OCI-LY7 (cell line): ENCODE measurements at regions not wholly inside any gene's neighbourhood (a gene's known extent, or its start where the extent isn't known, plus 50 kb on each side); places are given as distances from the start of the nearest gene placed in this dataset.

ENCODE experiments used
- BruUV-seq: library from RNA; stranded (reverse); fragments of 400-500 nt; replicated peaks from 2 replicates; lab custom pipeline; 2021; lab: Mats Ljungman, UMichigan
- CTCF ChIA-PET: fragments of 300-600 bp; sonication (Branson Sonifier 250); formaldehyde crosslinking; loops from one replicate; lab custom pipeline; 2022; ENCODE audit warnings: antibody characterized with exemption; ENCODE audit not compliant: unreplicated experiment; lab: Charles Lee
- POLR2A ChIA-PET: fragments of 300-600 bp; sonication (Branson Sonifier 250); formaldehyde crosslinking; loops from one replicate; lab custom pipeline; 2022; ENCODE audit warnings: antibody characterized with exemption; lab: Charles Lee
- DNase-seq: peaks from one replicate; pipeline ENCODE4 v3.0.0-alpha.2; 2015; ENCODE audit warnings: low spot score
- H2AFZ ChIP-seq: fragments of 200-600 bp; sonication (generic), shearing (Covaris generic); 2 replicates; pipeline ENCODE4 v1.6.1; 2014; ENCODE audit warnings: mild to moderate bottlenecking, antibody characterized with exemption, low read length, moderate library complexity
- H3K27ac ChIP-seq: fragments of 200-600 bp; sonication (generic); 2 replicates; pipeline ENCODE4 v1.5.1; 2014; ENCODE audit warnings: mixed run types, low read depth, mild to moderate bottlenecking, moderate library complexity, low read length, inconsistent platforms; ENCODE audit not compliant: poor library complexity, severe bottlenecking
- H3K36me3 ChIP-seq: fragments of 200-600 bp; sonication (generic); 2 replicates; pipeline ENCODE4 v1.6.1; 2014; ENCODE audit warnings: mild to moderate bottlenecking, antibody characterized with exemption, low read length, moderate library complexity, mixed read lengths; ENCODE audit not compliant: insufficient read depth
- H3K4me1 ChIP-seq: fragments of 200-600 bp; sonication (generic); 2 replicates; pipeline ENCODE4 v1.5.1; 2014; ENCODE audit warnings: mild to moderate bottlenecking, low read length; ENCODE audit not compliant: insufficient read depth, poor library complexity, severe bottlenecking
- H3K4me2 ChIP-seq: fragments of 200-600 bp; sonication (generic); 2 replicates; pipeline ENCODE4 v1.6.1; 2014; ENCODE audit warnings: mild to moderate bottlenecking, low read length
- H3K4me3 ChIP-seq: fragments of 200-600 bp; sonication (generic); 2 replicates; pipeline ENCODE4 v1.5.1; 2014; ENCODE audit warnings: mild to moderate bottlenecking, low read depth, low read length; ENCODE audit not compliant: poor library complexity, severe bottlenecking
- H3K79me2 ChIP-seq: fragments of 200-600 bp; sonication (generic); 2 replicates; pipeline ENCODE4 v1.6.1; 2016; ENCODE audit warnings: low read depth, mild to moderate bottlenecking, low read length, moderate library complexity, mixed read lengths; ENCODE audit not compliant: insufficient read depth
- H3K9me2 ChIP-seq: fragments of 200-600 bp; sonication (generic); 2 replicates; pipeline ENCODE4 v1.6.1; 2016; ENCODE audit warnings: mild to moderate bottlenecking, low read length, mixed read lengths; ENCODE audit not compliant: insufficient read depth
- H3K9me3 ChIP-seq: fragments of 200-600 bp; sonication (generic); 2 replicates; pipeline ENCODE4 v1.6.1; 2014; ENCODE audit warnings: mild to moderate bottlenecking, mixed run types, low read length, mixed read lengths
- H4K20me1 ChIP-seq: fragments of 200-600 bp; sonication (generic); 2 replicates; pipeline ENCODE4 v1.6.1; 2014; ENCODE audit warnings: mild to moderate bottlenecking, antibody characterized with exemption, low read length, moderate library complexity, mixed read lengths; ENCODE audit not compliant: insufficient read depth
- EZH2phosphoT487 ChIP-seq: fragments of 200-600 bp; sonication (generic); IDR thresholded peaks from 2 replicates; pipeline ENCODE4 v1.6.1; 2018; ENCODE audit warnings: low read depth, borderline replicate concordance, mild to moderate bottlenecking, mixed run types, antibody characterized with exemption, low read length, moderate library complexity, mixed read lengths
- intact Hi-C: fragments of 100-400 bp; cut with micrococcal nuclease; formaldehyde crosslinking; loops from one replicate; pipeline ENCODE4 v1.10.0; 2022; ENCODE audit not compliant: unreplicated experiment
- TF ChIP-seq, protein P1 (sequence below): fragments of 200-600 bp; sonication (generic); conservative IDR thresholded peaks from 2 replicates; pipeline ENCODE4 v1.5.1; 2014; ENCODE audit warnings: mild to moderate bottlenecking, antibody characterized with exemption, low read length, moderate library complexity, mixed read lengths

DNA sequence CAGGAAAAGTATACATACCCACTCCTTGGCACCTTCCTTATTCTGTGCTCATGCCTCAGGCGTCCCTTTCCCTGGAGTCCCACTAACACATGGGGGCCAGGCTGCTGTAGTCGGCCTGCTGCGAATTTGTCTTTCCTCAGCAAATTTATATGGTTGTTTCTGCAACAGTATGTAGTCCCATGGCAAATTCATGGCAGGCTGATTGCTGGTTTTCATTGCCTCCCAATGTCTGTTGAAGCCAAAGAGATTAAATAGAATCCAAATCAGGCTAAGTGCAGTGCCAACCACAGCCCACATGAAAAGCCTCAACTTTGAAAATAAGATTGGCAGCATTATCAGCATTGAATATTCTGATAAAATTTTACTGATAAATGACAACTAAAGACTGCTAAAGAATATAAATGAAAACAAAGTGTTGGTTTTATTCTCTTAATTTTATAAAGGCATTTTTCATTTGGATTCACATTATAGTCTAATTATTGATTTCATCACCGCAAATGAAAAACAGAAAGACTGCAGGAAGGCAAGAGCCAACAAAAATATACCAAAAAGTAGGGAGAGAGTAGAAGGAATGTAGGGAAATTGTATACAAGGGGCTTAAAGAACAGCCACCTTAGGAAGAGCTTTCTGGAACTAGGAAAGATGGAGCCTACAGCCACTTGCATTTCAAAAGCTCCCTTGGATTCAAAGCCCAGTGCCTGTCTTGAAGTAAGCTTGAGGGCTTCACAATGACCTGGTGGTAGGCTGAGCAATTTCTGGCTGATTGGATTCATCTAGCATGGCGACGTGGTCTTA lies 283.7 kb upstream of the MMADHC start:
- no peak overlapping the region for H3K4me2 ChIP-seq
- TF ChIP-seq, protein P1, sequence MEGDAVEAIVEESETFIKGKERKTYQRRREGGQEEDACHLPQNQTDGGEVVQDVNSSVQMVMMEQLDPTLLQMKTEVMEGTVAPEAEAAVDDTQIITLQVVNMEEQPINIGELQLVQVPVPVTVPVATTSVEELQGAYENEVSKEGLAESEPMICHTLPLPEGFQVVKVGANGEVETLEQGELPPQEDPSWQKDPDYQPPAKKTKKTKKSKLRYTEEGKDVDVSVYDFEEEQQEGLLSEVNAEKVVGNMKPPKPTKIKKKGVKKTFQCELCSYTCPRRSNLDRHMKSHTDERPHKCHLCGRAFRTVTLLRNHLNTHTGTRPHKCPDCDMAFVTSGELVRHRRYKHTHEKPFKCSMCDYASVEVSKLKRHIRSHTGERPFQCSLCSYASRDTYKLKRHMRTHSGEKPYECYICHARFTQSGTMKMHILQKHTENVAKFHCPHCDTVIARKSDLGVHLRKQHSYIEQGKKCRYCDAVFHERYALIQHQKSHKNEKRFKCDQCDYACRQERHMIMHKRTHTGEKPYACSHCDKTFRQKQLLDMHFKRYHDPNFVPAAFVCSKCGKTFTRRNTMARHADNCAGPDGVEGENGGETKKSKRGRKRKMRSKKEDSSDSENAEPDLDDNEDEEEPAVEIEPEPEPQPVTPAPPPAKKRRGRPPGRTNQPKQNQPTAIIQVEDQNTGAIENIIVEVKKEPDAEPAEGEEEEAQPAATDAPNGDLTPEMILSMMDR, result no peak
- TF ChIP-seq EZH2phosphoT487, result no peak
- H3K27ac ChIP-seq, result no peak overlapping the region
- H2AFZ ChIP-seq, result no peak overlapping the region
- DNase-seq, result no peak
- H3K4me1 ChIP-seq, result no peaks in the 10 kb centered on the region
- no peaks in the 10 kb centered on the region for H3K36me3 ChIP-seq
- CTCF ChIA-PET, result no interaction called here
- POLR2A ChIA-PET, result no interaction called here
- 0 out of 2 replicates have a peak, but pooled peaks cover 5% of the 10 kb centered on the region for H3K9me3 ChIP-seq
- no peaks in the 10 kb centered on the region for H3K79me2 ChIP-seq
- H3K4me3 ChIP-seq, result no peak overlapping the region
- BruUV-seq, result no TSS peak
- H4K20me1 ChIP-seq, result no peaks in the 10 kb centered on the region
- intact Hi-C loops, result no loop called here
- no peaks in the 10 kb centered on the region for H3K9me2 ChIP-seq

DNA sequence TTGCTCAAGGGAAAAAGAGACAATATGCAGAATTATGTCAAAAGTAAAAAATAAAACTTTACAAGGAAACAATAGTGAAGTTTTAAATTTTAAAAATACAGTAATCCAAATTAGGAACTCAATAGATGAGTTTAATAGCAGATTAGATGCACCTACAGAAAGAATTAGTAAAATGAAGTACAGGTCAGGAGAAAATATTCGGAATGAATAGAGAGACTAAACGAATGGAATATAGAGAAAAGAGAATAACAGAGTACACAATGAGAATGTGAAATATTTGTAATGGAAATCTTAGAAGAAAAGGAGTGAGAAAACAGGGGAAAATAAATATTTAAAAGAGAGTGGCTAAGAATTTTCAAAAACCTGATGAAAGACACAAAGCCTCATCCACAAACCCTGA lies 275.7 kb upstream of the MMADHC start:
- no peak overlapping the region for H3K27ac ChIP-seq
- no peaks in the 10 kb centered on the region for H3K79me2 ChIP-seq
- DNase-seq, result no peak
- H3K36me3 ChIP-seq, result no peaks in the 10 kb centered on the region
- intact Hi-C loops, result no loop called here
- no peak overlapping the region for H2AFZ ChIP-seq
- ChIA-PET CTCF (no interaction called here), POLR2A (interaction anchor here (0.7 kb wide), 1 partner anchor 515 kb away, joined by 3 read pairs; no protein-coding TSS in a partner anchor)
- BruUV-seq, result no TSS peak
- TF ChIP-seq EZH2phosphoT487, result no peak
- TF ChIP-seq, protein P1, result no peak
- no peaks in the 10 kb centered on the region for H3K9me3 ChIP-seq
- H3K4me1 ChIP-seq, result no peaks in the 10 kb centered on the region
- H3K9me2 ChIP-seq, result no peaks in the 10 kb centered on the region
- no peak overlapping the region for H3K4me3 ChIP-seq
- H3K4me2 ChIP-seq, result no peak overlapping the region
- no peaks in the 10 kb centered on the region for H4K20me1 ChIP-seq

DNA sequence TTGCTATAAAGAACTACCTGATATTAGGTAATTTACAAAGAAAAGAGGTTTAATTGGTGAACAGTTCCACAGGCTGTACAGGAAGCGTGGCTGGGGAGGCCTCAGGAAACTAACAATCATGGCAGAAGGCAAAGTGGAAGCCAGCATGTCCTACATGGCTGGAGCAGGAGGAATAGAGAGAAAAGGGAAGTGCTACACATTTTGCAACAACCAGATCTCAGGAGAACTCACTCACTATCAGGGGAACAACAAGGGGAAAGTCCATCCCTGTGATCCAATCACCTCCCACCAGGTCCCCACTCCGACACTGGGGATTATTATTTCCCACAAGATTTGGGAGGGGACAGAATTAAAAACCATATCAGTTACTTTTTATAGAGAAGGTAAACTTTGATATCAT lies 273.5 kb upstream of the MMADHC start:
- DNase-seq, result no peak
- H3K9me3 ChIP-seq, result no peaks in the 10 kb centered on the region
- no peaks in the 10 kb centered on the region for H4K20me1 ChIP-seq
- no peaks in the 10 kb centered on the region for H3K9me2 ChIP-seq
- no TSS peak for BruUV-seq
- no peaks in the 10 kb centered on the region for H3K79me2 ChIP-seq
- H3K4me2 ChIP-seq, result no peak overlapping the region
- POLR2A ChIA-PET, result no interaction called here
- H3K4me1 ChIP-seq, result no peaks in the 10 kb centered on the region
- TF ChIP-seq, protein P1, result no peak
- no peak for TF ChIP-seq EZH2phosphoT487
- CTCF ChIA-PET, result no interaction called here
- no peak overlapping the region for H2AFZ ChIP-seq
- no peaks in the 10 kb centered on the region for H3K36me3 ChIP-seq
- intact Hi-C loops, result no loop called here
- no peak overlapping the region for H3K27ac ChIP-seq
- no peak overlapping the region for H3K4me3 ChIP-seq
